Cardiac muscle cell (in vitro differentiated cells and primary cell): ENCODE measurements at regions not wholly inside any gene's neighbourhood (a gene's known extent, or its start where the extent isn't known, plus 50 kb on each side); places are given as distances from the start of the nearest gene placed in this dataset.

Source experiments
- DNase-seq, 2 donors: peaks; one replicate each; pipeline versions ENCODE4 v3.0.0 to v3.0.0-alpha.2; 2010 to 2017; ENCODE audit warnings: low read depth in 1 of 2, low spot score in 1 of 2
- H3K27ac ChIP-seq: fragments of 200-600 bp; sonication (generic); 2 replicates; pipeline ENCODE4 v1.5.1; 2016
- H3K27me3 ChIP-seq: fragments of 200-600 bp; sonication (generic); 2 replicates; pipeline ENCODE4 v1.6.0; 2016; ENCODE audit warnings: control low read depth
- H3K36me3 ChIP-seq: fragments of 200-600 bp; sonication (generic); 2 replicates; pipeline ENCODE4 v1.5.1; 2016; ENCODE audit warnings: control low read depth
- H3K4me1 ChIP-seq: fragments of 200-600 bp; sonication (generic); 2 replicates; pipeline ENCODE4 v1.8.1; 2017; ENCODE audit warnings: low read depth, mild to moderate bottlenecking, mixed run types
- H3K4me3 ChIP-seq: fragments of 200-600 bp; sonication (generic); 2 replicates; pipeline ENCODE4 v1.5.1; 2016; ENCODE audit warnings: mild to moderate bottlenecking
- H3K9me3 ChIP-seq: fragments of 200-600 bp; sonication (generic); 2 replicates; pipeline ENCODE4 v1.5.1; 2017; ENCODE audit warnings: low read depth, mild to moderate bottlenecking, control low read depth
- TF ChIP-seq, protein P1 (sequence below): IDR thresholded peaks from 2 replicates; pipeline ENCODE4 v1.5.1; 2012; ENCODE audit warnings: low read depth, mild to moderate bottlenecking, low read length

DNA sequence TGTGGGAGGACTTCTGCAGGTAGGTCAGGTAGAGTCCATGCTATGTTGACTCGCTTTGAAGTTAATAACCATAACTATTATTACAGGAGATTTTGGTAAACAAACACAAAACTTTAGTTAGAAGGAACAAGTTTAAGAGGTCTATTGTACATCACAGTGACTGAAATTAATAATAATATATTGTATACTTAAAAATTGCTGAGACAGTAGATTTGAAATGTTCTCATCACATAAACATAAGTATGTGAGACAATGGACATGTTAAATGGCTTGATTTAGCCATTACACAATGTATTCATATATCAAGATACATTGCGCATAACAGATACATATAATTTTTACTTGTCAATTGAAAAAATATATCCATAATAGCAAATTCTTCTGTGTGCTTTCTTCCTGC, 91.4 kb upstream of the CD53 start:
- no peak for DNase-seq
- no peak overlapping the region for H3K4me3 ChIP-seq
- no peaks in the 10 kb centered on the region for H3K4me1 ChIP-seq
- H3K27ac ChIP-seq: no peak overlapping the region
- TF ChIP-seq, protein P1, sequence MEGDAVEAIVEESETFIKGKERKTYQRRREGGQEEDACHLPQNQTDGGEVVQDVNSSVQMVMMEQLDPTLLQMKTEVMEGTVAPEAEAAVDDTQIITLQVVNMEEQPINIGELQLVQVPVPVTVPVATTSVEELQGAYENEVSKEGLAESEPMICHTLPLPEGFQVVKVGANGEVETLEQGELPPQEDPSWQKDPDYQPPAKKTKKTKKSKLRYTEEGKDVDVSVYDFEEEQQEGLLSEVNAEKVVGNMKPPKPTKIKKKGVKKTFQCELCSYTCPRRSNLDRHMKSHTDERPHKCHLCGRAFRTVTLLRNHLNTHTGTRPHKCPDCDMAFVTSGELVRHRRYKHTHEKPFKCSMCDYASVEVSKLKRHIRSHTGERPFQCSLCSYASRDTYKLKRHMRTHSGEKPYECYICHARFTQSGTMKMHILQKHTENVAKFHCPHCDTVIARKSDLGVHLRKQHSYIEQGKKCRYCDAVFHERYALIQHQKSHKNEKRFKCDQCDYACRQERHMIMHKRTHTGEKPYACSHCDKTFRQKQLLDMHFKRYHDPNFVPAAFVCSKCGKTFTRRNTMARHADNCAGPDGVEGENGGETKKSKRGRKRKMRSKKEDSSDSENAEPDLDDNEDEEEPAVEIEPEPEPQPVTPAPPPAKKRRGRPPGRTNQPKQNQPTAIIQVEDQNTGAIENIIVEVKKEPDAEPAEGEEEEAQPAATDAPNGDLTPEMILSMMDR: no peak
- no peaks in the 10 kb centered on the region for H3K36me3 ChIP-seq
- peaks cover 7% of the 10 kb centered on the region for H3K27me3 ChIP-seq
- H3K9me3 ChIP-seq: no peaks in the 10 kb centered on the region

DNA sequence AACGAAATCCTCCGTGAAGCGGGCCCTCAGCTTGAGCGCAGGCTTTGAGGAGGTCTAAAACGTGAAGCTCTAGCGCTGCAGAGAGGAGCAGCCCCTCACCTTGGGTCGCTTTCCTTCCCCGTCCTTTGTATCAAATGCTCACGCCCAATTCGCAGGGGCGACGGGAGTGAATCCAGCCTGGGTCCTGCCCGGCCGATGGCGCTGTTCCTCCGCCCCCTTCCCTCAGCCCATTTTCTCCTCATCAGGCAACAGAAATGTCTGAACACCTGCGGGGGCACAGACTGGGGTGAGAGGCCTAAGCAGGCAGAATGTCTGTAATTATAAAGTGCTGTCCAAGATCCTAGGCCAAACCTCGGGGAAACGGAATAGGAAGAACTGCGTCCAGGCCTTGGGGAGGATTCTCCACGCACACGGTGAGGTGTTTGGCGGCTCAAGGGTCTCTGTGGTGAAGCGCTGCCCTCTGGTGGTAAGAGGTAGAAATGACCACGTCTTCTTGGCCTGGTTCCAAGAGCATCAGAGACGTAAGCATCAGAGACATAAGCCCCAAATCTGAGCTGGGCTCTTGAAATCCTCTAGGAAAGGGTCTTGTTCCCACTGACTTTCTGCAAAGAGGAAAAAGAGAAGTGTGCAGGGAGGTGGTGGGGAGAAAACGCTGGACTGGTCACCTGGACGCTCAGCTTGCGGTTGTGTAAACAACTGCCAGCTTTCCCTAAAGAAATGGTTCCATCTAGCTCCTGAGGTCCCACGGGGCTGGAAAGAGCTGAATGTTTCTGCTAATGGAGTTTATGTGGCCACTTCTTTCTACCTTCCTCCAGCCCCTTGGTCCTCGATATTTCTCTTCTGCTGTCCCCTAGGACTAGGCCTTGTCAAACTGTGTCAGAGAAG, 92.1 kb upstream of the CD53 start:
- H3K4me1 ChIP-seq: no peaks in the 10 kb centered on the region
- H3K9me3 ChIP-seq: no peaks in the 10 kb centered on the region
- H3K27me3 ChIP-seq: peaks cover 10% of the 10 kb centered on the region
- no peak overlapping the region for H3K27ac ChIP-seq
- H3K36me3 ChIP-seq: no peaks in the 10 kb centered on the region
- peak; percentile 81 to 84 for DNase-seq
- H3K4me3 ChIP-seq: no peak overlapping the region
- TF ChIP-seq, protein P1: peak; percentile 81

DNA sequence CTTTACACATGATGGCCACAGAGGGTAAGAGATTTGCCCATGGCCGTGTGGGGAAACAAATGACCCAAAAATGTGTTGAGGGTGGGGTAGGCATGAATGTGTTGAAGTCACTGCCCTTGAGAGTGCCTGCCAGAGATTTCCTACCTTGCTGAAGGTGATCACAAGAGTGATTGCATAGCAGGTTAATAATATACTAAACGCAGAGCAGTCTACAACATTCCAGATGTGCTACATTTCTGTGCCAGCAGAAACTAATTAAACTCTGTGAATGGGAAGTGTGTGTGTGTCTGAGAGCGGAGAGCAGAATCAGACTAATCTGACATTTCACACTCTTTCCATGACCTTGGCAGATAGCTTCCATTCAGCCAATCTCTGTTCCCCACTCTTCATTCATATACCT, 93.3 kb upstream of the CD53 start:
- Histone ChIP-seq H3K4me3 (no peak overlapping the region), H3K27ac (no peak overlapping the region), H3K27me3 (peaks cover 10% of the 10 kb centered on the region), H3K36me3 (no peaks in the 10 kb centered on the region), H3K4me1 (no peaks in the 10 kb centered on the region), H3K9me3 (no peaks in the 10 kb centered on the region)
- DNase-seq: no peak
- TF ChIP-seq, protein P1: no peak

DNA sequence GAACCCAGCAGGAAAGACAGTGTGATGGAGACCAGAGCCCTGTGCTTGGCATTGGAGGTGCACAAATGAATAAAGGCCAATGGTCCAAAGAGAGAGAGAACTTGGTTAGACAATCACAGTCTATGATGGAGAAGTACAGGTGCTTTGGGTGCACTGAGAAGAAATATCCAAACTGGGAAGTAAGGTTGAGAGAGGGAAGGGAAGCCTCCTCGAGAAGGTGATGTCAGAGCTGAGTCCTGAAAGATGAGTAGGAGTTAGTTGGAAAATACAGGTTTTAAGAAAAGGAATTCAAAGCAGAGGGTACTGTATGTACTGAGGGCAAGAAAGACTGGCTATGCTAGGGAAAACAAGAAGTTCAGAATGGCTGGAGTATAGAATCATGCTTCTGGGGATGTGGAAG, 94.1 kb upstream of the CD53 start:
- TF ChIP-seq, protein P1: no peak
- H3K27ac ChIP-seq: no peak overlapping the region
- H3K36me3 ChIP-seq: no peaks in the 10 kb centered on the region
- H3K9me3 ChIP-seq: no peaks in the 10 kb centered on the region
- no peaks in the 10 kb centered on the region for H3K4me1 ChIP-seq
- peaks cover 10% of the 10 kb centered on the region for H3K27me3 ChIP-seq
- DNase-seq: no peak
- no peak overlapping the region for H3K4me3 ChIP-seq

DNA sequence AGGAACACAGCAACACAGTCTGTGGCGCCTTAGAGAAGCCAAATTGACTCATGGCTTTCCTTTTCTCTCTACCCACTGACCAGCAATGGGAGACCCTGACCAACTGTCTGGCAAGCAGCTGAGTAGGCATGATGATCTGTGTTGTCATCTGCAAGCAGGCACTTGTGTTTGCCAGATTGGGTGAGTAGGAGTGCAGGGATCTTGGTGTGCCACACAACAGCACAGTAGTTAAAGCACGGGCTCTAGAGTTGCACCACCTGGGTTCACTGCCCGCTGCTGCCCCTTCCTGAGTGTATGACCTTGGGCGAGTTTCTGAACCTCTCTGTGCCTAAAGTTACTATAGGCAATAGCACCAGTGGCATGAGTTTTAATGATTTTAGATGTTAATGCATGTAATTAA, 95.7 kb upstream of the CD53 start:
- TF ChIP-seq, protein P1: no peak
- no peaks in the 10 kb centered on the region for H3K36me3 ChIP-seq

More for the DNA sequence above, 95.7 kb upstream of the CD53 start:
- peaks cover 10% of the 10 kb centered on the region for H3K27me3 ChIP-seq
- H3K4me1 ChIP-seq: no peaks in the 10 kb centered on the region
- H3K27ac ChIP-seq: no peak overlapping the region
- no peak overlapping the region for H3K4me3 ChIP-seq
- H3K9me3 ChIP-seq: no peaks in the 10 kb centered on the region
- DNase-seq: no peak
